Loucy (cell line): ENCODE measurements at regions not wholly inside any gene's neighbourhood (a gene's known extent, or its start where the extent isn't known, plus 50 kb on each side); places are given as distances from the start of the nearest gene placed in this dataset.

Source experiments
- H2AFZ ChIP-seq: fragments of 200-600 bp; sonication (generic); 2 replicates; pipeline ENCODE4 v1.6.0; 2016; ENCODE audit warnings: antibody characterized with exemption, mild to moderate bottlenecking, low read length, moderate library complexity
- H3F3A ChIP-seq: fragments of 200-600 bp; 2 replicates; pipeline ENCODE4 v1.6.0; 2016; ENCODE audit warnings: antibody characterized with exemption, low read depth, mild to moderate bottlenecking
- H3K27me3 ChIP-seq: fragments of 200-600 bp; sonication (generic); 2 replicates; pipeline ENCODE4 v1.6.1; 2014; ENCODE audit warnings: low read length, mild to moderate bottlenecking; ENCODE audit not compliant: insufficient read depth, poor library complexity, severe bottlenecking
- H3K36me3 ChIP-seq: fragments of 200-600 bp; sonication (generic); 2 replicates; pipeline ENCODE4 v1.6.1; 2016; ENCODE audit warnings: low read length; ENCODE audit not compliant: insufficient read depth
- H3K4me1 ChIP-seq: fragments of 200-600 bp; sonication (generic); 2 replicates; pipeline ENCODE4 v1.5.1; 2014; ENCODE audit warnings: low read length, mild to moderate bottlenecking; ENCODE audit not compliant: insufficient read depth, poor library complexity, severe bottlenecking
- H3K4me2 ChIP-seq: fragments of 200-600 bp; sonication (generic); 2 replicates; pipeline ENCODE4 v1.6.0; 2014; ENCODE audit warnings: antibody characterized with exemption, low read length, low read depth, mild to moderate bottlenecking; ENCODE audit not compliant: poor library complexity, severe bottlenecking
- H3K4me3 ChIP-seq: fragments of 200-600 bp; sonication (generic); 2 replicates; pipeline ENCODE4 v1.5.1; 2014; ENCODE audit warnings: low read length, mild to moderate bottlenecking, mixed read lengths; ENCODE audit not compliant: poor library complexity, severe bottlenecking
- H3K79me2 ChIP-seq: fragments of 200-600 bp; sonication (generic); 2 replicates; pipeline ENCODE4 v1.6.1; 2014; ENCODE audit warnings: low read length; ENCODE audit not compliant: insufficient read depth
- H3K9ac ChIP-seq: fragments of 200-600 bp; sonication (generic); 2 replicates; pipeline ENCODE4 v1.6.0; 2014; ENCODE audit warnings: mild to moderate bottlenecking, low read depth, low read length, moderate library complexity; ENCODE audit not compliant: poor library complexity, severe bottlenecking
- H3K9me2 ChIP-seq: fragments of 200-600 bp; sonication (generic); replicated peaks from 2 replicates; pipeline ENCODE4 v1.6.1; 2016; ENCODE audit warnings: low read depth, low read length, mixed read lengths
- H3K9me3 ChIP-seq: fragments of 200-600 bp; sonication (generic); 2 replicates; pipeline ENCODE4 v1.6.1; 2014; ENCODE audit warnings: mild to moderate bottlenecking, antibody characterized with exemption, low read length, low read depth; ENCODE audit not compliant: insufficient read depth
- H4K20me1 ChIP-seq: fragments of 200-600 bp; sonication (generic); 2 replicates; pipeline ENCODE4 v1.6.0; 2014; ENCODE audit warnings: antibody characterized with exemption, low read length, mild to moderate bottlenecking; ENCODE audit not compliant: insufficient read depth, poor library complexity, severe bottlenecking
- CTCF ChIP-seq: fragments of 200-600 bp; sonication (generic); conservative IDR thresholded peaks from 2 replicates; pipeline ENCODE4 v1.5.1; 2014; ENCODE audit warnings: mild to moderate bottlenecking, antibody characterized with exemption, low read length
- EZH2phosphoT487 ChIP-seq: fragments of 200-600 bp; IDR thresholded peaks from 2 replicates; pipeline ENCODE4 v1.6.1; 2018; ENCODE audit warnings: antibody characterized with exemption, mild to moderate bottlenecking, moderate library complexity, borderline replicate concordance

- no peak overlapping the region for H2AFZ ChIP-seq
- no peaks in the 10 kb centered on the region for H4K20me1 ChIP-seq
- H3F3A ChIP-seq = no peaks in the 10 kb centered on the region
- H3K9me2 ChIP-seq = no peaks in the 10 kb centered on the region
- no peak overlapping the region for H3K9ac ChIP-seq
- H3K4me2 ChIP-seq = no peak overlapping the region
- H3K4me3 ChIP-seq = no peak overlapping the region
- no peaks in the 10 kb centered on the region for H3K79me2 ChIP-seq
- no peak for TF ChIP-seq EZH2phosphoT487
- no peak for TF ChIP-seq CTCF
- H3K27me3 ChIP-seq = no peaks in the 10 kb centered on the region
- no peaks in the 10 kb centered on the region for H3K36me3 ChIP-seq
- H3K9me3 ChIP-seq = no peaks in the 10 kb centered on the region
- H3K4me1 ChIP-seq = no peaks in the 10 kb centered on the region
Measured at GRCh38 chr3:139770577-139770976, 92.8 kb upstream of the NMNAT3 start.

GRCh38 chr3:139769796-139770195 lies 92.0 kb upstream of the NMNAT3 start:
- Histone ChIP-seq H3K79me2 (no peaks in the 10 kb centered on the region), H3K9me3 (no peaks in the 10 kb centered on the region), H3K9me2 (no peaks in the 10 kb centered on the region), H3F3A (no peaks in the 10 kb centered on the region), H4K20me1 (no peaks in the 10 kb centered on the region), H3K36me3 (no peaks in the 10 kb centered on the region), H3K9ac (no peak overlapping the region), H3K27me3 (no peaks in the 10 kb centered on the region), H2AFZ (no peak overlapping the region), H3K4me3 (no peak overlapping the region), H3K4me1 (peaks cover under 1% of the 10 kb centered on the region), H3K4me2 (no peak overlapping the region)
- TF ChIP-seq CTCF = no peak
- TF ChIP-seq EZH2phosphoT487 = no peak

- H4K20me1 ChIP-seq = no peaks in the 10 kb centered on the region
- no peaks in the 10 kb centered on the region for H3K9me2 ChIP-seq
- H3F3A ChIP-seq = no peaks in the 10 kb centered on the region
- no peaks in the 10 kb centered on the region for H3K79me2 ChIP-seq
- H3K9ac ChIP-seq = no peak overlapping the region
- no peaks in the 10 kb centered on the region for H3K36me3 ChIP-seq
- no peak overlapping the region for H3K4me2 ChIP-seq
- TF ChIP-seq EZH2phosphoT487 = no peak
- no peak for TF ChIP-seq CTCF
- H3K27me3 ChIP-seq = no peaks in the 10 kb centered on the region
- peaks cover 16% of the 10 kb centered on the region for H3K4me1 ChIP-seq
- H3K4me3 ChIP-seq = no peak overlapping the region
- no peaks in the 10 kb centered on the region for H3K9me3 ChIP-seq
- no peak overlapping the region for H2AFZ ChIP-seq
Measured at GRCh38 chr3:139764936-139765335, 87.2 kb upstream of the NMNAT3 start.
